ENCODE measurements at regions not wholly inside any gene's neighbourhood (a gene's known extent, or its start where the extent isn't known, plus 50 kb on each side); places are given as distances from the start of the nearest gene placed in this dataset.
A peak's percentile ranks its signal among the peaks of the same experiment; 100 is the strongest.

GRCh38 chr14:54194501-54194900 is 202.3 kb upstream of the CDKN3 start:
- H3K27ac Mint-ChIP-seq: no peak overlapping the region
- TF ChIP-seq, protein P1, sequence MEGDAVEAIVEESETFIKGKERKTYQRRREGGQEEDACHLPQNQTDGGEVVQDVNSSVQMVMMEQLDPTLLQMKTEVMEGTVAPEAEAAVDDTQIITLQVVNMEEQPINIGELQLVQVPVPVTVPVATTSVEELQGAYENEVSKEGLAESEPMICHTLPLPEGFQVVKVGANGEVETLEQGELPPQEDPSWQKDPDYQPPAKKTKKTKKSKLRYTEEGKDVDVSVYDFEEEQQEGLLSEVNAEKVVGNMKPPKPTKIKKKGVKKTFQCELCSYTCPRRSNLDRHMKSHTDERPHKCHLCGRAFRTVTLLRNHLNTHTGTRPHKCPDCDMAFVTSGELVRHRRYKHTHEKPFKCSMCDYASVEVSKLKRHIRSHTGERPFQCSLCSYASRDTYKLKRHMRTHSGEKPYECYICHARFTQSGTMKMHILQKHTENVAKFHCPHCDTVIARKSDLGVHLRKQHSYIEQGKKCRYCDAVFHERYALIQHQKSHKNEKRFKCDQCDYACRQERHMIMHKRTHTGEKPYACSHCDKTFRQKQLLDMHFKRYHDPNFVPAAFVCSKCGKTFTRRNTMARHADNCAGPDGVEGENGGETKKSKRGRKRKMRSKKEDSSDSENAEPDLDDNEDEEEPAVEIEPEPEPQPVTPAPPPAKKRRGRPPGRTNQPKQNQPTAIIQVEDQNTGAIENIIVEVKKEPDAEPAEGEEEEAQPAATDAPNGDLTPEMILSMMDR (IDR thresholded peaks at IDR 0.05): no peak
- H3K4me1 Mint-ChIP-seq (ENCODE audit: low read depth): peaks cover 8% of the 10 kb centered on the region
- peaks cover 4% of the 10 kb centered on the region; the same call in 1 of the 2 replicates for H3K9me3 Mint-ChIP-seq
- H3K36me3 Mint-ChIP-seq (ENCODE audit: low read depth): 0 out of 2 replicates have a peak, but pooled peaks cover 4% of the 10 kb centered on the region
- DNase-seq: no peak
- H3K4me3 Mint-ChIP-seq: no peak overlapping the region
- no peaks in the 10 kb centered on the region for H3K27me3 Mint-ChIP-seq (ENCODE audit: insufficient read depth)

- 0 out of 2 replicates have a peak, but pooled peaks cover 4% of the 10 kb centered on the region for H3K36me3 Mint-ChIP-seq (ENCODE audit: low read depth)
- DNase-seq: no peak
- H3K9me3 Mint-ChIP-seq: peaks cover 4% of the 10 kb centered on the region; the same call in 1 of the 2 replicates
- peaks cover 26% of the 10 kb centered on the region for H3K4me1 Mint-ChIP-seq (ENCODE audit: low read depth)
- no peak overlapping the region for H3K27ac Mint-ChIP-seq
- TF ChIP-seq, protein P1 (IDR thresholded peaks at IDR 0.05): no peak
- no peak overlapping the region for H3K4me3 Mint-ChIP-seq
- no peaks in the 10 kb centered on the region for H3K27me3 Mint-ChIP-seq (ENCODE audit: insufficient read depth)
Measured at GRCh38 chr14:54197369-54197768, 199.4 kb upstream of the CDKN3 start.

DNA sequence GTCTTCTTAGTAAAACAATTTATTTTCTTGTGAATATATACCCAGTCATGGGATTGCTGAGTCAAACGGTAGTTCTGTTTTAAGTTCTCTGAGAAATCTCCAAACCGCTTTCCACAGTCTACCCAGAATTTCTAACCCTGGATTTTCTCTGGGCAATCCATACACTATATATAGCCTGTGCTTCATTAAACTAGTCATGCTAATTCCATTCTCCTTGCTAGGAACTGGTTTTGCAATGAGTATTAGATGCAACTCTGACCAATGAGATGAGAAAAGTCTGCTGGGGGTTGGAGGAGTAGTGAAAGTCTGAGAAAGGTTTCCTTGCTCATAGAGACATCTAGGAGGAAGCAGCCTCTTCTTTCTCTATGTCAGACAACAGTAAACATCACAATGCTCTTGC is 196.1 kb upstream of the CDKN3 start:
- Mint-ChIP-seq H3K4me3 (peak overlapping the region; percentile 47; the same call in 1 of the 2 replicates), H3K9me3 (peaks cover 4% of the 10 kb centered on the region; the same call in 1 of the 2 replicates)
- DNase-seq: peak; percentile 94

GRCh38 chr14:54202288-54202687 is 194.5 kb upstream of the CDKN3 start:
- DNase-seq: peak; percentile 21

More for the DNA sequence above, 196.1 kb upstream of the CDKN3 start:
- Mint-ChIP-seq H3K27ac (peak overlapping the region; percentile 89), H3K36me3 (ENCODE audit: low read depth) (0 out of 2 replicates have a peak, but pooled peaks cover 4% of the 10 kb centered on the region), H3K27me3 (ENCODE audit: insufficient read depth) (no peaks in the 10 kb centered on the region), H3K4me1 (ENCODE audit: low read depth) (peaks cover 30% of the 10 kb centered on the region)
- TF ChIP-seq, protein P1 (IDR thresholded peaks at IDR 0.05): no peak

GRCh38 chr14:54206516-54206915 is 190.3 kb upstream of the CDKN3 start:
- Mint-ChIP-seq H3K27ac (peak overlapping the region; percentile 79), H3K4me3 (no peak overlapping the region), H3K27me3 (ENCODE audit: insufficient read depth) (no peaks in the 10 kb centered on the region; the same call in 1 of the 2 replicates), H3K36me3 (ENCODE audit: low read depth) (no peaks in the 10 kb centered on the region), H3K4me1 (ENCODE audit: low read depth) (peaks cover 66% of the 10 kb centered on the region), H3K9me3 (no peaks in the 10 kb centered on the region)
- TF ChIP-seq, protein P1 (IDR thresholded peaks at IDR 0.05): no peak
- no peak for DNase-seq

More at GRCh38 chr14:54202288-54202687, 194.5 kb upstream of the CDKN3 start:
- H3K27ac Mint-ChIP-seq: no peak overlapping the region
- H3K9me3 Mint-ChIP-seq: peaks cover 4% of the 10 kb centered on the region; the same call in 1 of the 2 replicates
- no peaks in the 10 kb centered on the region for H3K27me3 Mint-ChIP-seq (ENCODE audit: insufficient read depth)
- TF ChIP-seq, protein P1 (IDR thresholded peaks at IDR 0.05): no peak
- peaks cover 45% of the 10 kb centered on the region for H3K4me1 Mint-ChIP-seq (ENCODE audit: low read depth)
- 0 out of 2 replicates have a peak, but pooled peaks cover 4% of the 10 kb centered on the region for H3K36me3 Mint-ChIP-seq (ENCODE audit: low read depth)
- no peak overlapping the region for H3K4me3 Mint-ChIP-seq
